ENCODE measurements at regions not wholly inside any gene's neighbourhood (a gene's known extent, or its start where the extent isn't known, plus 50 kb on each side); places are given as distances from the start of the nearest gene placed in this dataset.

DNA sequence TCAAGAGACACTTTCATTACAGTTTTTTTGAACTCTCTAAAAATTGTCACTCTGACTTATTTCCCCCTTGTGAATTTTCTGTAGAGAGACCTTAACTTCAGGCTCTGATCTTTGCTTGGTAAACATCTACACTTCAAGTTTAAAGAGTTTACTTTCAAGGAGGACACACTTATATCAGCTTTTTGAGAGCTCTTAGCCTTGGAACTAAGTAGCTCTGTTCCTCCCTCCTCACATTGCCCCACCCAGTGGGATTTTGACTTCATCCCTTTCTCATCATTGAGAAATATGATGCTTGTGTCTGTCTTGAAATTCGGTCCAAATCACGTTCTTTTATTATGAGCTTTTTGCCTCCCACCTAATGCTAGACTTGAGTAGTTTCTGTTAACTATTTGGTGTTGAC, 433.4 kb upstream of the MEIS1 start:
- TF ChIP-seq, protein P1, sequence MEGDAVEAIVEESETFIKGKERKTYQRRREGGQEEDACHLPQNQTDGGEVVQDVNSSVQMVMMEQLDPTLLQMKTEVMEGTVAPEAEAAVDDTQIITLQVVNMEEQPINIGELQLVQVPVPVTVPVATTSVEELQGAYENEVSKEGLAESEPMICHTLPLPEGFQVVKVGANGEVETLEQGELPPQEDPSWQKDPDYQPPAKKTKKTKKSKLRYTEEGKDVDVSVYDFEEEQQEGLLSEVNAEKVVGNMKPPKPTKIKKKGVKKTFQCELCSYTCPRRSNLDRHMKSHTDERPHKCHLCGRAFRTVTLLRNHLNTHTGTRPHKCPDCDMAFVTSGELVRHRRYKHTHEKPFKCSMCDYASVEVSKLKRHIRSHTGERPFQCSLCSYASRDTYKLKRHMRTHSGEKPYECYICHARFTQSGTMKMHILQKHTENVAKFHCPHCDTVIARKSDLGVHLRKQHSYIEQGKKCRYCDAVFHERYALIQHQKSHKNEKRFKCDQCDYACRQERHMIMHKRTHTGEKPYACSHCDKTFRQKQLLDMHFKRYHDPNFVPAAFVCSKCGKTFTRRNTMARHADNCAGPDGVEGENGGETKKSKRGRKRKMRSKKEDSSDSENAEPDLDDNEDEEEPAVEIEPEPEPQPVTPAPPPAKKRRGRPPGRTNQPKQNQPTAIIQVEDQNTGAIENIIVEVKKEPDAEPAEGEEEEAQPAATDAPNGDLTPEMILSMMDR (IDR thresholded peaks at IDR 0.05; ENCODE audit: poor library complexity): no peak
- no peak for TF ChIP-seq EZH2 (IDR thresholded peaks at IDR 0.05; ENCODE audit: borderline replicate concordance)
- TF ChIP-seq EZH2phosphoT487 (IDR thresholded peaks at IDR 0.05; ENCODE audit: low read depth, severe bottlenecking, unreplicated experiment): no peak
